ENCODE measurements at regions not wholly inside any gene's neighbourhood (a gene's known extent, or its start where the extent isn't known, plus 50 kb on each side); places are given as distances from the start of the nearest gene placed in this dataset.
"Not testable (repeated sequence)": the region's sequence is repeated elsewhere in the genome, so short reads cannot be mapped to it uniquely, and the experiment has no call there.

DNA sequence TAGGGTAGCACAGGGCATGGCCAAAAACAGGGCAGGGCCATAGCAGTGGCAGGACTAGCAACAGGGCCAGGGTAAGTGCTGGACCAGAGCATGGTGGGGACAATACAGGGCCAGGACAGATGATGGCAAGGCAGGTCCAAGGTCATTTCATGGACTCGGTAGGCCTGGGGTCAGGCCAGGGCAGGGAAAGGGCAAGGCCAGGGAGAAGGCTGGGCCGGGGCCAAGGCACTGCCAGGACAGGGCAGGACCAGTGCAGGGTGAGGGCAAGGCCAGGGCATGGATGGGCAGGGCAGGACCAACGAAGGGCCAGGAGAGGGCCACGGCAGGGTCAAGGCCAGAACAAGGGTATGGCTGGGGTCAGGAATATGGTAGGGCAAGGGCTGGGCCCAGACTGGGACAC, 407.6 kb downstream of the ZNF33B start:
- H3K4me3 ChIP-seq (replicated peaks in 1 of 2; ENCODE audit: low read depth in 1 of 2, low read length in 2 of 2); H3K27me3 ChIP-seq (ENCODE audit: insufficient read depth, low read length); H3K9ac ChIP-seq (ENCODE audit: low read length); H3K36me3 ChIP-seq (ENCODE audit: control insufficient read depth in 1 of 2, insufficient read depth in 2 of 2, low read length in 2 of 2); H2AFZ ChIP-seq (ENCODE audit: low read depth, low read length, poor library complexity, severe bottlenecking); DNase-seq (ENCODE audit: low read depth, low spot score); H3K4me1 ChIP-seq (ENCODE audit: control insufficient read depth in 1 of 2, insufficient read depth in 2 of 2, low read length in 2 of 2); POLR2A ChIA-PET; ATAC-seq; H3K9me2 ChIP-seq (ENCODE audit: insufficient read depth); H4K20me1 ChIP-seq (ENCODE audit: insufficient read depth); H3K9me3 ChIP-seq (ENCODE audit: control insufficient read depth in 1 of 2, insufficient read depth in 1 of 2, low read depth in 1 of 2, low read length in 2 of 2); H3K79me2 ChIP-seq (ENCODE audit: insufficient read depth, low read length); H3K4me2 ChIP-seq (ENCODE audit: low read length); RAD21 ChIA-PET (ENCODE audit: low non-redundant PET in 1 of 2, low total read pairs in 2 of 2, uncharacterized antibody in 2 of 2, unreplicated experiment in 2 of 2); BruUV-seq (replicated peaks); CTCF ChIA-PET; intact Hi-C loops (cut with micrococcal nuclease); H3K27ac ChIP-seq (ENCODE audit: low read depth, low read length): not testable (repeated sequence)

GRCh38 chr10:42230115-42230514, 408.3 kb downstream of the ZNF33B start:
- H3K4me1 ChIP-seq (ENCODE audit: control insufficient read depth in 1 of 2, insufficient read depth in 2 of 2, low read length in 2 of 2); intact Hi-C loops (cut with micrococcal nuclease); H3K36me3 ChIP-seq (ENCODE audit: control insufficient read depth in 1 of 2, insufficient read depth in 2 of 2, low read length in 2 of 2); H3K4me3 ChIP-seq (replicated peaks in 1 of 2; ENCODE audit: low read depth in 1 of 2, low read length in 2 of 2); ATAC-seq; BruUV-seq (replicated peaks); H3K27me3 ChIP-seq (ENCODE audit: insufficient read depth, low read length); RAD21 ChIA-PET (ENCODE audit: low non-redundant PET in 1 of 2, low total read pairs in 2 of 2, uncharacterized antibody in 2 of 2, unreplicated experiment in 2 of 2); POLR2A ChIA-PET; CTCF ChIA-PET; DNase-seq (ENCODE audit: low read depth, low spot score); H3K9ac ChIP-seq (ENCODE audit: low read length); H3K4me2 ChIP-seq (ENCODE audit: low read length); H3K27ac ChIP-seq (ENCODE audit: low read depth, low read length); H3K79me2 ChIP-seq (ENCODE audit: insufficient read depth, low read length); H4K20me1 ChIP-seq (ENCODE audit: insufficient read depth); H3K9me3 ChIP-seq (ENCODE audit: control insufficient read depth in 1 of 2, insufficient read depth in 1 of 2, low read depth in 1 of 2, low read length in 2 of 2); H3K9me2 ChIP-seq (ENCODE audit: insufficient read depth); H2AFZ ChIP-seq (ENCODE audit: low read depth, low read length, poor library complexity, severe bottlenecking): not testable (repeated sequence)

- H2AFZ ChIP-seq (ENCODE audit: low read depth, low read length, poor library complexity, severe bottlenecking); CTCF ChIA-PET; H3K9me3 ChIP-seq (ENCODE audit: control insufficient read depth in 1 of 2, insufficient read depth in 1 of 2, low read depth in 1 of 2, low read length in 2 of 2); RAD21 ChIA-PET (ENCODE audit: low non-redundant PET in 1 of 2, low total read pairs in 2 of 2, uncharacterized antibody in 2 of 2, unreplicated experiment in 2 of 2); H3K9ac ChIP-seq (ENCODE audit: low read length); H3K4me2 ChIP-seq (ENCODE audit: low read length); ATAC-seq; H3K4me1 ChIP-seq (ENCODE audit: control insufficient read depth in 1 of 2, insufficient read depth in 2 of 2, low read length in 2 of 2); H3K27me3 ChIP-seq (ENCODE audit: insufficient read depth, low read length); H3K36me3 ChIP-seq (ENCODE audit: control insufficient read depth in 1 of 2, insufficient read depth in 2 of 2, low read length in 2 of 2); H3K4me3 ChIP-seq (replicated peaks in 1 of 2; ENCODE audit: low read depth in 1 of 2, low read length in 2 of 2); H4K20me1 ChIP-seq (ENCODE audit: insufficient read depth); H3K79me2 ChIP-seq (ENCODE audit: insufficient read depth, low read length); DNase-seq (ENCODE audit: low read depth, low spot score); POLR2A ChIA-PET; intact Hi-C loops (cut with micrococcal nuclease); BruUV-seq (replicated peaks); H3K9me2 ChIP-seq (ENCODE audit: insufficient read depth); H3K27ac ChIP-seq (ENCODE audit: low read depth, low read length): not testable (repeated sequence)
These were observed 410.5 kb downstream of the ZNF33B start for GRCh38 chr10:42227859-42228258.

GRCh38 chr10:42193588-42193987, 444.8 kb downstream of the ZNF33B start:
- H3K27ac ChIP-seq (ENCODE audit: low read depth, low read length); H3K9me3 ChIP-seq (ENCODE audit: control insufficient read depth in 1 of 2, insufficient read depth in 1 of 2, low read depth in 1 of 2, low read length in 2 of 2); H3K9ac ChIP-seq (ENCODE audit: low read length); intact Hi-C loops (cut with micrococcal nuclease); H3K27me3 ChIP-seq (ENCODE audit: insufficient read depth, low read length); RAD21 ChIA-PET (ENCODE audit: low non-redundant PET in 1 of 2, low total read pairs in 2 of 2, uncharacterized antibody in 2 of 2, unreplicated experiment in 2 of 2); H3K36me3 ChIP-seq (ENCODE audit: control insufficient read depth in 1 of 2, insufficient read depth in 2 of 2, low read length in 2 of 2); H3K79me2 ChIP-seq (ENCODE audit: insufficient read depth, low read length); BruUV-seq (replicated peaks); H3K9me2 ChIP-seq (ENCODE audit: insufficient read depth); H3K4me2 ChIP-seq (ENCODE audit: low read length); CTCF ChIA-PET; H3K4me3 ChIP-seq (replicated peaks in 1 of 2; ENCODE audit: low read depth in 1 of 2, low read length in 2 of 2); ATAC-seq; H4K20me1 ChIP-seq (ENCODE audit: insufficient read depth); POLR2A ChIA-PET; H2AFZ ChIP-seq (ENCODE audit: low read depth, low read length, poor library complexity, severe bottlenecking); DNase-seq (ENCODE audit: low read depth, low spot score); H3K4me1 ChIP-seq (ENCODE audit: control insufficient read depth in 1 of 2, insufficient read depth in 2 of 2, low read length in 2 of 2): not testable (repeated sequence)
